MM.1S (cell line): ENCODE measurements at regions not wholly inside any gene's neighbourhood (a gene's known extent, or its start where the extent isn't known, plus 50 kb on each side); places are given as distances from the start of the nearest gene placed in this dataset.

Source experiments
- CTCF ChIP-seq: fragments of 300-600 bp; sonication (generic); IDR thresholded peaks from 2 replicates; pipeline ENCODE4 v1.5.1; 2016; ENCODE audit warnings: antibody characterized with exemption, low read length, mixed read lengths
- EZH2phosphoT487 ChIP-seq: fragments of 300-600 bp; sonication (generic); IDR thresholded peaks from 2 replicates; pipeline ENCODE4 v1.6.1; 2018; ENCODE audit warnings: antibody characterized with exemption, low read length

DNA sequence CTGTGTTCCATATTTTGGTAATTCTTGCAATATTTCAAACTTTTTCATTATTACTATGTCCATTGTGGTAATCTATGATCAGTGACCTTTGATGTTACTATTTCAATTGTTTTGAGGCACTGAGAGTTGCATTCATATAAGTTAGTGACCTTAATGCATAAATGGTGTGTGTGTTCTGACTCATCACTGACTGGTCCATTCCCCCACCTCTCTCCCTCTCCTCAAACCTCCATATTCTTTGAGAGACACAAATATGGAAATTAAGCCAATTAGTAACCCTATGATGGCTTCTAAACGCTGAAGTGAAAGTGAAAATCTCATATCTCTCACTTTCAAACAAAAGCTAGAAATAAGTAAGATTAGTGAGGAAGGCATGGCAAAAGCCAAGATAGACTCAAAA lies 739.6 kb downstream of the CCSER2 start:
- no peak for TF ChIP-seq EZH2phosphoT487
- no peak for TF ChIP-seq CTCF
